Uterus (tissue), 3 donors: ENCODE measurements at regions not wholly inside any gene's neighbourhood (a gene's known extent, or its start where the extent isn't known, plus 50 kb on each side); places are given as distances from the start of the nearest gene placed in this dataset.

Experiments used
- DNase-seq, 2 donors: peaks; one replicate each; pipeline ENCODE4 v3.0.0-alpha.2; 2019 to 2020
- H3K27ac ChIP-seq, 2 donors: fragments of 200-600 bp; sonication (generic); 1 replicate in 1 of 2; 2 replicates in 1 of 2; pipeline ENCODE4 v1.5.1; 2016 to 2018
- H3K27me3 ChIP-seq, 2 donors: fragments of 200-600 bp; sonication (generic); one replicate each; pipeline ENCODE4 v1.5.1; 2018 to 2019; ENCODE audit warnings: control low read depth in 1 of 2
- H3K36me3 ChIP-seq, 2 donors: fragments of 200-600 bp; sonication (generic); one replicate each; pipeline ENCODE4 v1.5.1; 2019; ENCODE audit warnings: control low read depth in 1 of 2
- H3K4me1 ChIP-seq, 2 donors: fragments of 200-600 bp; sonication (generic); one replicate each; pipeline ENCODE4 v1.5.1; 2018 to 2019; ENCODE audit warnings: control low read depth in 1 of 2
- H3K4me3 ChIP-seq, 2 donors: fragments of 200-600 bp; sonication (generic); 1 replicate in 1 of 2; 2 replicates in 1 of 2; pipeline ENCODE4 v1.5.1; 2018 to 2019; ENCODE audit warnings: mild to moderate bottlenecking in 1 of 2
- H3K9me3 ChIP-seq, 2 donors: fragments of 200-600 bp; sonication (generic); one replicate each; pipeline ENCODE4 v1.5.1; 2019; ENCODE audit warnings: control low read depth in 1 of 2
- CTCF ChIP-seq, 4 experiments: fragments of 200-600 bp in 2 of 4; fragments of 450-650 bp in 2 of 4; sonication (generic) in 2 of 4; IDR thresholded peaks; one replicate each; pipeline ENCODE4 v1.5.1; 2016 to 2019; ENCODE audit warnings: antibody characterized with exemption in 4 of 4, mild to moderate bottlenecking in 2 of 4, moderate library complexity in 1 of 4
- POLR2A ChIP-seq, 2 donors: fragments of 450-650 bp; IDR thresholded peaks; one replicate each; pipeline ENCODE4 v1.6.1; 2016; ENCODE audit warnings: antibody characterized with exemption in 2 of 2, mild to moderate bottlenecking in 1 of 2, moderate library complexity in 1 of 2
- intact Hi-C: fragments of 100-400 bp; cut with DNase I; formaldehyde crosslinking; loops from one replicate; pipeline ENCODE4 v1.15.1; 2023; ENCODE audit warnings: low total_unique reads
- donor health status: DM: yes; HTN: yes; CAD: no.

- Histone ChIP-seq H3K4me1 (no peaks in the 10 kb centered on the region), H3K9me3 (no peaks in the 10 kb centered on the region), H3K27me3 (no peaks in the 10 kb centered on the region), H3K27ac (no peak overlapping the region), H3K36me3 (no peaks in the 10 kb centered on the region), H3K4me3 (no peak overlapping the region)
- TF ChIP-seq CTCF (IDR thresholded peaks at IDR 0.05), result no peak
- TF ChIP-seq POLR2A (IDR thresholded peaks at IDR 0.05), result no peak
- intact Hi-C loops, result no loop called here
- DNase-seq, result no peak
Observed at GRCh38 chr6:1257778-1258177, 54.1 kb upstream of the FOXQ1 start.

GRCh38 chr6:1256435-1257008, 55.4 kb upstream of the FOXQ1 start:
- Histone ChIP-seq H3K27me3 (no peaks in the 10 kb centered on the region), H3K36me3 (no peaks in the 10 kb centered on the region), H3K4me1 (no peaks in the 10 kb centered on the region), H3K9me3 (no peaks in the 10 kb centered on the region), H3K4me3 (no peak overlapping the region), H3K27ac (no peak overlapping the region)
- no peak for DNase-seq
- TF ChIP-seq CTCF (IDR thresholded peaks at IDR 0.05), result no peak
- no peak for TF ChIP-seq POLR2A (IDR thresholded peaks at IDR 0.05)
- intact Hi-C loops, result no loop called here

- intact Hi-C loops, result no loop called here
- Histone ChIP-seq H3K36me3 (no peaks in the 10 kb centered on the region), H3K4me1 (no peaks in the 10 kb centered on the region), H3K4me3 (no peak overlapping the region), H3K27ac (no peak overlapping the region), H3K27me3 (no peaks in the 10 kb centered on the region), H3K9me3 (no peaks in the 10 kb centered on the region)
- TF ChIP-seq CTCF (IDR thresholded peaks at IDR 0.05), result no peak
- TF ChIP-seq POLR2A (IDR thresholded peaks at IDR 0.05), result no peak
- no peak for DNase-seq
Observed at GRCh38 chr6:1255636-1256365, 56.1 kb upstream of the FOXQ1 start.

- no peaks in the 10 kb centered on the region for H3K4me1 ChIP-seq
- no peak overlapping the region for H3K4me3 ChIP-seq
- intact Hi-C loops, result no loop called here
- H3K27ac ChIP-seq, result no peak overlapping the region
- H3K27me3 ChIP-seq, result no peaks in the 10 kb centered on the region
- DNase-seq, result no peak
- no peak for TF ChIP-seq CTCF (IDR thresholded peaks at IDR 0.05)
- no peak for TF ChIP-seq POLR2A (IDR thresholded peaks at IDR 0.05)
- H3K9me3 ChIP-seq, result no peaks in the 10 kb centered on the region
- H3K36me3 ChIP-seq, result no peaks in the 10 kb centered on the region
Observed at GRCh38 chr6:1254326-1254725, 57.6 kb upstream of the FOXQ1 start.

GRCh38 chr6:1253816-1254215, 58.1 kb upstream of the FOXQ1 start:
- intact Hi-C loops, result no loop called here
- no peaks in the 10 kb centered on the region for H3K27me3 ChIP-seq
- no peak overlapping the region for H3K4me3 ChIP-seq

More at GRCh38 chr6:1253816-1254215, 58.1 kb upstream of the FOXQ1 start:
- no peak for TF ChIP-seq POLR2A (IDR thresholded peaks at IDR 0.05)
- no peak for TF ChIP-seq CTCF (IDR thresholded peaks at IDR 0.05)
- Histone ChIP-seq H3K4me1 (no peaks in the 10 kb centered on the region), H3K27ac (no peak overlapping the region), H3K36me3 (no peaks in the 10 kb centered on the region), H3K9me3 (no peaks in the 10 kb centered on the region)
- DNase-seq, result no peak
